ENCODE measurements at regions not wholly inside any gene's neighbourhood (a gene's known extent, or its start where the extent isn't known, plus 50 kb on each side); places are given as distances from the start of the nearest gene placed in this dataset.

DNA sequence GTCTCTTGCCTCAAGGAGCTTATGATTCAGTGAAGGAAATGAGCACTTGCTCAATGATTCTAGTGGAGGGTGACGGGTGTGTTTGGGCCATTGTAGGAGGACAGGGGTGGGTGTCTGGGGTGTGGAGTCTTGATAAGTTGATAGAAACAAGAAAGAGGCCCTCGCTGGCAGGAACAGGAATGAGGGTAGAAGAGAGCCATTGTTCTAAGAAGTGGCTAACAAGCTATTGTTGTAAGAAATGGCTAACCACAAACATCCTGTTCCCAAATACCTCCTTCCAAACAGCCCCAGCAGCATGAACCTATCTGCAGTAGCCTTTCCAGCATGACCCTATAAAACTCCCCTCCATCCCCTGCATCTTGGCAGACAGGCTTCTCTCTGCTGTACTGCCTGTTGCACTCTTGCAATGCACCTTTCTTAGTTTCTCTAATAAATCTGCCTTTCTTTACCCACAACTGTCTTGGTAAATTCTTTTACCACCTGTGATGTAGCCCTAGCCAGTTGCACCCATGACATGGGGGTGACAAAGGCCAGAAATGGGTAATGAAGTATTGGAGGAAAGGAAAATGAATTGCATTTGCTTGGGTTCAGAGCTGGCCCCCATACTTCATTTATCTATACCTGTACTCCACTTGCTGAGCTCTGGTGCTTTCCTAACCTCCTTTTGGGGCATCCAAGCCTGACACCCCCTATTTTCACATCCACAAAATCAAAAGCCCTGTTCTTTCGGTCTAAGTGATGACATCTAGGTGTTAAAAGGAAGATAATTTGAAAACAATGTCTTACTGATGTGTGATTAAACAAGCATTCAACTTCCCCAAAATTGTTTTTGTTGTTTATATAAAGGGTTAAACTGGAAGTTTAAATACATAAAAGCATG lies 389.1 kb downstream of the GRIN2B start:
- DNase-seq, result no peak

DNA sequence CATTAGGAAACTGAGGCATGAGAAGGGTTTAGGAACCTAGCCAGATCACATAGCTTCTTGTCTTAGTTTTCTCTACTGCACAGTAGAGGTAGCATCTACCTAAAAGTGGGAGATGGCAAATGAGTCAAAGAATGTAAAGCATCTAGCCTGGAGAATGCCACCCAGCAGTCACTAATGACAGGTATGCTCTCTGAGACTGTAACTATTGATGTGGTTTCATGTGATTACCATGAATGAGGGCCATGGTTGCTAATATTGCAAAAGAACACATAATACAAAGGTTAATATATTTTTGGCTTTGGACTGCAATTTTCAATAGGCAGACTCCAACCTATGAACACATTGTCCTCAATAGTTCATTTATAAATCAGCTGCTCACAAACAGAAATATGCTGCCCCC lies 389.9 kb downstream of the GRIN2B start:
- no peak for DNase-seq

DNA sequence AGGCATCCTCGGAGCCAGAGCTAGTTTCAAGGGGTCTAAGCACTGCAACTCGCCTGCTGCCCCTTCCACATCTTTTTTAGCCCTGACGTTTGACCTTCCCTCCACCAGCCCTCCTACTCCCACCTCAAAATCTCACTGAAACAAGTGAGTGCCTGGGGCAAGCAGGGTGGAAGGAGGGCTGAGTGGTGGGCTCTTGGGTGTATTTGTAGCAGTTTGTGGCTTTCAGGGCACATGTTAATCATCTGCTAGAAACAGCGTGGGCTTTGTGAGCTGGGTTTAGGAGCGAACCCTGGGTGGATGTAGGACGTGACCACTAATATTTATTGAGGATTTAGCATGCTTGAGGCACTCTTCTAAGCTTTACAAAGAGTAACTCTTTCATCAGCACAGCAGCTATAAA lies 390.3 kb downstream of the GRIN2B start:
- DNase-seq, result no peak

DNA sequence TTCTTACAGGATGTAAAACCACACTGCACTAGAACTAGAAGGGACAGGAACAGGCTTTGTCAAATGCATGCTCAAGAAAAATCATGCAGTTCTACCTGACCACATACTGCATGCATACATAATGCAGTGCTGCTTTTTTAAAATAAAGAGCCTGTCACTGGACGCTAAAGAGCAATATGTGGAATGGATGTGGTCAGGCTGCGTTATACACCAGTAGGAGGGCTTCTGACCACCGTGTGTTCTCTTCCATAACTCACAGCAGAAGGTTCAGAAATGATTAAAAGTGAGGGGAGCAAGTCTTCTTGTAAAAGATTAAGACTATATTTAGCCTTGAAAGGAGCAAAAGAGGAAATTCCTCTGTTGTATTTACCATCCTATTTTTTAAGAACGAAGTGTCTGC lies 392.0 kb downstream of the EMP1 start:
- DNase-seq, result no peak

DNA sequence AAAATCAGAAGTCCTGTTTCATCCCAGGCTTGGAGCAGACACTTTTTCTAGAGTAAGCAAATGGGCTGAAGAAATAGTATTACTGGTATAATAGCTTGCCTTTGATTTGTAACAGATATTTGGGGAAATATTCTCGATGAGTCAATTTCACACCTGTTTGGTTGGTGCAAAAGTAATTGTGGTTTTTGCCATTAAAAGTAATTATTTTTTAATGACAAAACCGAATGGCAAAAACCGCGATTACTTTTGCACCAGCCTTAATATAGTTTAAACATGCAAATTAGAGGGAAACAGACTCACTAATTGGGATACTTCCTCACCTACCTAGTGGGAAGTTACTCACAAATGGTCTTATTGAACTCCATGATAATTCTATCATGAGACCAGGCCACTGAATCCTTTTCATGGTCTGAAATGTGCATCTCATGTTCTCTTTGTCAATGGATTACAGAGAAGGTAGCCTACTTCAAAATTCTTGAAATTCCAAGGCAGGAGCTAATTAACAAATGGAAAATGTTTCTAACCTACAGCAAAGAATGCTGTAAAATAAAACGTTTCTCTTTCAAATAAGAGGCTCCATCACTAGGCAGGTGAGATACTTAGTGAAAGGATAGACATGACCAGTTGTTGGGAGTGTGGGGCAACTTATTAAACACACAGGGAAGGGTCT lies 391.3 kb downstream of the EMP1 start:
- DNase-seq, result no peak

DNA sequence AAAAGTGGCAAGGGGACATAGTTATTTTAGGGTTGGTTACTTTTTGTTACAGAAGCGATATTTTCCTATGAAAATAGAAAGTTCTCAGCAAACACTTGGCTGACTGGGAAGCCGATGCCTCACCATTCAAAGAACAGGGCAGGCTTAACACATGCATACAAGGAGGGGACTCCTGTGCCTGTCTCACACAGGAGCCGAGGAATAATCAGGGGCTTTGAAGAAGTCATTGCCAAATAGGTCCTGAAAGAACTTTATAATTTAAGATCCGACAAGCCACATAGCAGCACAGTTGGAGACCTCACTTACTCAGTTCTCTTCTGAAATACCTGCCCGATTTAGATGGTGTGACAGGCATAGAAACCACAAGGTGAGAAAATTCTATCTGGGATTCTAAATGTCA lies 389.8 kb downstream of the EMP1 start:
- no peak for DNase-seq

DNA sequence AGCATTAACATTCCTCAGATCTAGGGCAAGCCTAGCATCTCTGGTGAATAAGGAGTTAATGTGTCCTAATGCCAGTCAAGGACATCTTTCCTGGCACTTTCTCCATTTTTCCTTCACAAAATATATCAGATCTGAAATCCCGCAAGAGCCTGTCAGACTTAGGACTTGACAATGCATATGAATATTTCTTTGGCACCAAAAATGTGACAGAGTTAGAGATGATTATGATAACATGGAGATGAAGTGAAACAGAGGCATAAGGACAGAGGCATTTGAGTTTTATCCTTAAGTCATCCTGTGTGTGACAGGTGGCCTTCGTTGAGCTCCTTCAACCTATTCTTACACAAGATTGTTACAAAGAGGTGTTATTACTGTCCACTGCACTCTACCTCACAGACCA lies 388.0 kb downstream of the EMP1 start:
- DNase-seq, result no peak

DNA sequence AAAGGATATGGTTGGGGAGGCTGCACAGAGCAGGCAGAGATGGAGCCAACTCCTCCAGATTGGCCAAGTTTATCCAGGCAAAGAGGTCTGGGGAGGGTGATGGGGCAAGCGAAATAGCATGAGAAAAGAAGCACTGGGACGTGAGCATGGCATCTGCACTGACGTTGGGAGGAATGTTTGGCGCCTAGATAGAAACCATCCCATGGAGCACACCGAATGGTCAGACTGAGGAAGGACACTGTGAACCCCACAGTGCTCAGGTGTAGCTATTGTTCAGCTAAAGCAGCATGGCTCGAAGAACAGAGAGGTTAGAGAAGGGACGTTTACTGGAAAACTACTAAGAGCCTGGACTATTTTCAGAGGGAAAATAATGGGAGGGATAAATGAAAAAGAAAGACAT lies 387.1 kb downstream of the EMP1 start:
- DNase-seq, result no peak

DNA sequence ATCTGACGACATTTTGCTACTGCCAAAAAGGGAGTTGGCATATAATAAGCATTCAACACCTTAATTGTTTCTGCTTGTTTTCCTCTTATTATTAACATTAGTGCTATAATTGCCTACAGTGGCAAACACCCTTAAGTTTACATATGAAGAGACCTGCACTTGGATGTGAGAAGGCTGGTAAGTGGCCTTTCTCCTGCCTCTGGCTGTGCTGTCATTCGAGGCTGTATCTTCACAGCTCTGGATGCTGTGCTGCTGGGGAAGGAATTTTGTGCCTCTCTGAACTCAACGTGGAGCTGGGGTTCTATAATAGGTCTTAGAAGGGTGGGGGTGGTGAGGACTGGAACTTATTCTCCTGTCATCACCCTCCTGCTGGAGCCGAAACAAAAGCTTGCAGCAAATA lies 385.9 kb downstream of the EMP1 start:
- DNase-seq, result no peak

DNA sequence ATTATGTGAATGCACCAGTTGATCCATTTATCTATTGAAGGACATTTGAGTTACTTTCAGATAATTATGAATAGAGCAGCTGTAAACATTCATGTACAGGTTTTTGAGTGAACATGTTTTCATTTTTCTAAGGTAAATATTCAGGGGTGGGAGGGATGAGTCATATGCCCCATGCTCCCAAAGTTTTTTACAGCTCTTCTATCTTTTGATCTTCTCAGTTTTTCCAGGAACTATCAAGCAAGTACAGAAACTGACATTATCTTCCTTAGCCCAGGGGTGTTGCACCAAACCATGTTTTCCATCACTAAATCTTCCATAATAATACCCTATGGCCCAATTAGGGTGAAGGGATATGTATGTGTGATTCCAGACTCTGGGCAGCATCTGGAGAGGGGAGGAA lies 384.5 kb downstream of the EMP1 start:
- DNase-seq, result no peak

DNA sequence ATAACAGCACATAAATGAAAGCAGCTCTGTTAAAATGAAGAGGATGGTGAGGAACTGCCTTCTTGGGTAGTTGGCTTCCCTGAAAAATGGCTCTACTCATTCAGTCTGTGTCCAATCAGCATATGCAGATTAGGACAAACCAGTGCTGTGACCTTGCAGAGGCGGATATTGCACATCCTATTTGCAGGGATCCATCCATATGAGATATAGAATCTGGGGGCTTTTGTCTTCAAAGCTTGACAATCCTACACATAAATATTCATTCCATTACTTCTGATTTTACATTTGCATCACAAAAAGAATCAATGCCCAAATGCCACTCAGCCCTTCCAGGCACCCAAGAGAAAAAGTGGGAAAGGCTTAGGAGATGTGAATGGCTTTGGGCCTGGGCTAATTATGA lies 383.7 kb downstream of the EMP1 start:
- DNase-seq, result no peak

DNA sequence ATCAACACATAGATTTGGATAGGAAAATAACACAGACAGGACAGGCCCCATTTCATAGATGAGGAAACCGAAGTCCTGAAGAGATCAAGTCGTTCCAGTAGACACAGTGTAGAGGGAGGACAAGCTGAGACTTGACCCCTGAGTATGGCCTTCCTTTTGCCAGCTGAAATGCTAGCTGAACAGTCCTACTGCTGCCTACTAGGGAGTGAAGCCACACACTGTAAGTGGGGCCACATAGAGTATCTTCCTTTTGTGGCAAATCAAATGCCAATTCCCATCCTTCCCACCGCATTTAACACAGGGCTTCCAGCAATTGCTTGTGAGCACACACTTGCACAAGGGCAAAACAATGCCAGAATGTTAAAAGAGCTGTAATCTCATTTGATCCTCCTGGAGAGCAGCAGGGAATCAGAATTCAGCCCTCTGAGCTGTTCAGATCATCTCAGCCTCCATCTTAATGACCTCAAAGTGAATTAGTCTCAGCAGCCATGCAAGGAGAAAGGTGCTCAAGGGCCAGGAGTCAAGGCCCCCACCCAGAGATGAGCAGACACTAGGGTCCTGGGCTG lies 380.5 kb downstream of the EMP1 start:
- no peak for DNase-seq

DNA sequence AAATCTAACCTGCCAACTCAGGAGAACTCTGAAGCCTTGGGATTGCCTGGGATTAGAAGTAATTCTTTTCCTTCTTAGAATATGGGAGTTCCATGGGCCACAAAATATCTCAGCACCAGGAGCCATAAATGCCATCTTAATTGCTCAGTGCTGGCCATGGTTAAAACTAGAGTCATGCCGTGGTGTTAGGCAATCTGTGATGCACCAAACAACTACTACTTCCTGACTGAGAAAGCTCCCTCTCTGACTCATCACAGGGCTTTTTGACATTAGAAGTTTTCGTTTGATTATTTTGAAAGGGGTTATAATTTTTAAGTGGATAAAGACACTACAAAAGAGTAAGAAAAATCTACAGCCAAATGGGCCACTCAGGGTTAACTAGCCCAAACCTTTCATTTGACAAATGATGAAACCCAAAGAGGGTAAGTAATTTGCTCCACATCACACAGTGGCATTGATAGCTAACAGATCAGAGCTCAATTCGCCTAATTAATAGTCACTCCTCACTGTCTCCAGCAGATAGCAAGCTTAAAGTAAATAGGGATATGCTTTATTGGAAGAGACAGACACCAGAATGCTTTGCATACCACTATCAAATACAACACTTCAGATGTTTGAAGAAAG lies 377.3 kb downstream of the EMP1 start:
- no peak for DNase-seq

DNA sequence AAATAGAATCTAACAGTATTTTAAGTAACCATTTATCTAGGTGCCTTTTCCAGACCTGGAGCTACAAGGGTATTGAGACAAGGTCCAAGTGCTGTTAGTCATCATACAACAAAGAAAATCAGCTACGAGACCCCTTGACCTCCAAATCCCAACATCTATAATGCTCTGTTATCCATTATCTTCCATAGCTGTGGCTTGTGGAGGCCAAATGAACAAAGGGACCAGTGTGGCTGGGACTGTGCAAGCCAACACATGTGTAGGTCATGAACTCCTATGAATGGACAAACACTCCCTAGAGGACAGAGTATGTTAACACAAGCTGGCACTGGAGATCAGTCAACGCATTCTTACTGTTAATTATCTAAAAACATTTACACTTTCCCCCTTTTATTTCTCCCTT lies 374.5 kb downstream of the EMP1 start:
- DNase-seq, result no peak

DNA sequence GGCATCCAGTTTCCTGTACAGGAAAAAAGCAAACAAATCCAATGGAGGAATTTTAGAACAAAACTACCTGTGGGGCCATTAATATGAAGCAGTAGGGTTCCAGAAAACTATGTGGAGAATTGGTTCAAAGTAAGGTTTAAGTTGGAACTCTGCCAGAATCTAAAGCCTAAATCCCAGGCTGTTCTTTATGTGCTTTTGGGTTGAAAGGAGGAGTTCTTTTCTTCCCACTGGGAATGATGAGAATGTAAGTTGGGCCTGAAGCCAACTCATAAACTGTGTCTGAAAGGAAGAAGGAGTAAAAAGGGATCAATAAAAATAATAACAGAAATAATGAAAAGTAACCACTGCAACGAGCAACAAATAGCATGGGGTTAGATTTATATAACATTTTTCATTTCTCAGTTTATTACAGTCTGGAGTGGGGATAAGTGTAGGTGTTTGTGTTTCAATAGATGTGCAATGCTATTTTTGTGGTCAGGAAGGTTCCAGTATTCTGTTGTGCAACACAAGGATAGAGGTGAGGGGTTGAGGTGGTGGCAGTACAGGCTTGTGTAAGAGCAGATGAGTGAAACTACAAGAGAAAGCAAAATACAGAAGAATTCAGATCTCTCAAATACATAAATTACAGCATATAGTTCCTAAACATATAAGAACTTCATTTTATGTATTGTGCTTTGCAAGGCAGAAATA lies 373.6 kb downstream of the EMP1 start:
- DNase-seq, result no peak

DNA sequence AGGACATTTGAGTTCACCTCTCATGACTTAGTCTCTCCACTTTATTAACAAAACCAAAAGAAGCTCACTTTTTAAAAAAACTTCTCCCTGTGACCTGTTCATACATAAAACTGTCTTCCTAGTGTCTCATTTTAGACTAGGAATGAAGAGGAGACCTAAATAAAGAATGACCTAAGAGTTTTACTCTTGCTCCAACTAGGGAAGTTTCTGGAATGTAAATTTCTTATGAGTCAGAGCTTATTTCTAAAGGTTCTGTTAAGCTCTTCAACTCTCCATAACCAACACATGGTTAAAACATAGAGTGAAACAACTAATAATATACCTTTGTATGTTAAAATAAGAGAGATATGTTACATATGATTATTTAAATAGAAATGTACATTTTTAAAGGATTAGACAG lies 369.8 kb downstream of the EMP1 start:
- no peak for DNase-seq

DNA sequence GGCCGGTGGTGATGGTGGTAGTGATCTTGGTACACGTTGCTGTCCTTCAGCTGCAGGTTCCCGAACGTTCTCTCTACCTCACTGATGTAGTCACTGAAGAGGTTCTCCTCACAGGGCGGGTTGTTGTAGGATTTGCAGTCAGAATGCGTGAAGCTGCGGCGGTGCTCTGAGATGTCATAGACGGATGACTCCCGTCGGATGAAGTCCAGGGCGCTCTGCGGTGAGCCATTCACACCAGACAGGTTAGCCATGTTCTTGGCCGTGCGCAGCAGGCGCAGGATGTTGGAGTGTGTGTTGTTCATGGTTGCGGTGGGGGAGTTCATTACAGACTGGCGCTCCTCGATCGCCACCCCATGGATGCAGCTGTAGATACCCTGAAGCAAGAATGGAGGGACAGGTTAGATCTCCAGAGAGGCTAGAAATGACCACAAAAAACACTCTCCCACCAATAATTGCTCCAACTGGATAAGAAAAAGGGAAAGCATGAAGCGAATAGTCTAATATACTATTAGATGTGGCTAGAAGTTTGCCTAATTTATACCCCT lies 367.8 kb downstream of the EMP1 start:
- DNase-seq, result no peak

DNA sequence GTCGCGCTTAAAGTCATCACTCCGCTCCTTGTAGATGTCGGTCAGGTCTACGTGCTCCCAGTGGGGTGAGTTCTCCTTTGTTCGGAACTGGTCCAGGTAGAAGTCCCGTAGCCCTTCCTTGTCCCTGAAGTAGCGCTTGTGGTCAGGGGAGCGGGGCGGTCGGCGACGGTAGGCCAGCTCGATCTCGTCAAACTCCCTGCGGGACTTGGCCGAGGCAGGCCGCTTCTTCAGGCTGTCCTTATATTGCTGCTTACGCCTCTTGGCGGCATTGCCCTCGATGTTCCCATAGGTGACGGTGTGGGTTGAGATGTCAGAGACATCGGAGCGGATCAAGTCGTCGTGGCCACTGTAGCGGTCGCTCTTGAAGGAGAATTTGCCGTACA lies 367.2 kb downstream of the EMP1 start:
- DNase-seq, result no peak

DNA sequence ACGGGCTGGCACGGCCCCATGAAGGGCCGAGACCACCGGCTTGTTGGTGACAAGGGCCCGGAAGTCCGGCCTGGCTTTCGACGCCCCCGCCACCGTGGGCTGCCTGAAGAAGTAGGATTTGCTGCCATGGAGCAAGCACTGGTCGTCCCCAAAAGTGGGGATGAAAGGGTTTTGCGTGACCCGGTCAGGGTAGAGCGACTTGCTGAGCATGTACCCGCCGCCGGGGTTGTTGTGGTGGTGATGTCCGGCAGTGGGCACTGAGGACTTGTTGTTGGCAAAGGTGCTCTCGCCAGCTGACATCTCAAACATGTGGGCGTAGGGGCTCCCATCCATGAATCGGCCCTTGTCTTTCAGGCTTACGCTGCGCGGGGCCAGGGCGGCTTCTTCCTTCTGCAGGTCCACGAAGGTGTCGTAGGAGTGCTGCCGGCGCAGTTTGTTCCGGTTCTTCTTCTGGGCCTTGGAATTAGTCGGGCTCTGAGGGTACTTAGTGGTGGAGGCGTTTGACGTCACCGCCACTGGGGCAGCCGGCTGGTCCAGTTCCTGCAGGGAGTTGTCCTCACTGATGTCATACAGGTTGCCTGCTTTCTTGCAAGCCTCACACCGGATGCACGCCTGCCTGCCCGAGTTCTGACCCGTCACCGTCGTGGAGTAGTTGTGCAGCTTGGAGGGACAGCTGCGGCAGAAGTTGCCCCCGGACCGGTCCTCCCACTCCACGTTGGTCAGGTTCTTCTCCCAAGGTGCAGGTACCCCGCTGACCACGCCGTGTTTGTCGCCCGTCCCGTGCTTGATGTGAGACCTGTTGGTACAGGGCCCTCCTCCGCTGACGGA lies 366.6 kb downstream of the EMP1 start:
- DNase-seq, result no peak

DNA sequence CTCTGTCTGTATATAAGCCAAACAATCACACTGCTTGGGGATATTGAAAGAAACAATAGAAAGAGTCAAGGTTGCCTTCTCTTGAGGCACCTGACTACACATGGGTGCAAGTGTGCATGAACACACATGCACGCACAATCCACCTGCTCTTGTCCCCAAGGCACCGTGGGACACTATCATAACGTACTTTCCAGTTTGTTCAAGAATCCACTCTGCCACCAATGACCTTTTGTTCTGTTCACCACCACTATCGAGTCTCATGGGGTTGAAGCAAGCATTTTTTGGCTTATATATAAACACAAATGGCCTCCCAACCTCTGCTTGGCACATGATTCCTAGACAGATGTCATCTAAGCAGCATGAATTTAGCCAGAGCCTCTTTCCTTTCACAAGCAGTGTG lies 365.4 kb downstream of the EMP1 start:
- DNase-seq, result no peak

DNA sequence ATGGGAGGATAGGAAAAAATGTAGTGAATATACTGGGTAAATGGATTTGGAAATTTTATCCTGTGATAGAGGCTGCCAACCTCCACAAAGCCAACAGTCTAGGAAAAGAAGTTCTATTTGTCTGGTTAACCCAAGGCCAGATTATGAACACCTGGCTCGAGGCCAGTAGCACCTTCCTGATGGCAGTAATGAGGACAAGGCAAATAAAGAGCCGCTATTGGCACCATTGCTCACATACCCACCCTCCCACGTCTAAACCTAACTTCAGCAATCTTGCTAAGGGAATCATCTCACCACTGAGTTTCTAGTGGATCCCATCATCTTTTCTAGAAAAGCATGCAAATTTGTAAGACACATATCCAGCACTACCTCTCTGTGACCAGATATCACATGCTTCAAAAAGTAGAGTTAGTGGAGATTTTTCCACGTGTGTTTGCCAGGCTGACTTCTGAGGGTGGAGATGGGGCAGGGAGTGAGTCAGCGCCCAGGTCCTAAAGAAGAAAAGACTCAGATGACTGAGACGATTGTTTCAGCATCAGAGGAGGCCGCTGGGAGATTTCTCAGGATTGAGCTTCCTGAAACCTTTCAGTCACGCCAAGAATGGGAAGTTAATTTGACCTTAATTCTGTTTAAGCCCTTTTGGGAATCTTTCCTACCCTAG lies 362.9 kb downstream of the EMP1 start:
- no peak for DNase-seq

Data from cerebellar nuclear complex (tissue), 1 donor.